HEK293 (cell line): ENCODE measurements at regions not wholly inside any gene's neighbourhood (a gene's known extent, or its start where the extent isn't known, plus 50 kb on each side); places are given as distances from the start of the nearest gene placed in this dataset.
"Not testable (repeated sequence)": the region's sequence is repeated elsewhere in the genome, so short reads cannot be mapped to it uniquely, and the experiment has no call there.

Source experiments
- KLF10 ChIP-seq: fragments of 450-650 bp; IDR thresholded peaks from 2 replicates; pipeline ENCODE4 v1.5.1; 2018; ENCODE audit warnings: missing biosample characterization, mild to moderate bottlenecking, missing genetic modification characterization
- ZBTB20 ChIP-seq: fragments of 450-650 bp; formaldehyde crosslinking; IDR thresholded peaks from 2 replicates; pipeline ENCODE4 v1.5.1; 2016; ENCODE audit warnings: missing biosample characterization, missing genetic modification characterization
- ZNF138 ChIP-seq: fragments of 450-650 bp; formaldehyde crosslinking; IDR thresholded peaks from 2 replicates; pipeline ENCODE4 v1.5.1; 2016; ENCODE audit warnings: missing biosample characterization, missing genetic modification characterization, borderline replicate concordance
- ZNF416 ChIP-seq: fragments of 450-650 bp; formaldehyde crosslinking; IDR thresholded peaks from 2 replicates; pipeline ENCODE4 v1.5.1; 2016; ENCODE audit warnings: missing biosample characterization, missing genetic modification characterization
- ZNF600 ChIP-seq: fragments of 450-650 bp; formaldehyde crosslinking; IDR thresholded peaks from 2 replicates; pipeline ENCODE4 v1.5.1; 2016; ENCODE audit warnings: missing biosample characterization, missing genetic modification characterization
- ZNF677 ChIP-seq: fragments of 450-650 bp; IDR thresholded peaks from 2 replicates; pipeline ENCODE4 v1.5.0; 2018; ENCODE audit warnings: missing biosample characterization, mild to moderate bottlenecking, missing genetic modification characterization, moderate library complexity
- ZNF776 ChIP-seq: fragments of 450-650 bp; formaldehyde crosslinking; IDR thresholded peaks from 2 replicates; pipeline ENCODE4 v1.5.0; 2017; ENCODE audit warnings: missing biosample characterization, missing genetic modification characterization, borderline replicate concordance
- ZNF791 ChIP-seq: fragments of 450-650 bp; formaldehyde crosslinking; IDR thresholded peaks from 2 replicates; pipeline ENCODE4 v1.5.1; 2016; ENCODE audit warnings: missing biosample characterization, missing genetic modification characterization
- TF ChIP-seq, protein P1 (sequence below): fragments of 450-650 bp; formaldehyde crosslinking; IDR thresholded peaks from 2 replicates; pipeline ENCODE4 v1.5.1; 2016; ENCODE audit warnings: missing biosample characterization, missing genetic modification characterization

DNA sequence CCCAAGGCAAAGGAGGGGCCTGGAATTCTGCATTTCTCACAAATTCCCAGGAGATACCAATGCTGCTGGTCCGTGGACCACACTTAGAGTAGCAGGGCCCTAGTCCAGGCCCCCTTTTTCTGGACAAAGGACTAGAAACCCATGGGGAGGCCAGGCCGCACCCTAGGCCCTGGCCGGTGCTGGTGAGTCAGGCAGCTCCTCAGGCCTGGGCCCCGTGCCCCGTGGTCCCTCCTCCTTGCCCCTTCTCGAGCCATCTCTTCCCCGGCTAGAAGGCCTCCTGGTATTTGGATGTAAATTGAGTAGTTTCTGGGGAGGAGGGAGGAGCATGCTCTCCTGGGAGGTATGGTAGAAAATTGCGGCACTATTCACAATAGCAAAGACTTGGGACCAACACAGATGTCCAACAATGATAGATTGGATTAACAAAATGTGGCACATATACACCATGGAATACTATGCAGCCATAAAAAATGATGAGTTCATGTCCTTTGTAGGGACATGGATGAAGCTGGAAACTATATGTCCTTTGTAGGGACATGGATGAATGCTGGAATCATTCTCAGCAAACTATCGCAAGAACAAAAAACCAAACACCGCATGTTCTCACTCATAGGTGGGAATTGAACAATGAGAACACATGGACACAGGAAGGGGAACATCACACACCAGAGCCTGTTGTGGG is 91.9 kb downstream of the KATNIP start:
- TF ChIP-seq ZNF600 (tag by site-specific recombination); ZNF791 (tag by site-specific recombination); ZBTB20; ZNF416 (tag by site-specific recombination); ZNF776 (tag by site-specific recombination); KLF10; ZNF138 (tag by site-specific recombination); ZNF677 (tag by site-specific recombination): not testable (repeated sequence)
- TF ChIP-seq, protein P1, sequence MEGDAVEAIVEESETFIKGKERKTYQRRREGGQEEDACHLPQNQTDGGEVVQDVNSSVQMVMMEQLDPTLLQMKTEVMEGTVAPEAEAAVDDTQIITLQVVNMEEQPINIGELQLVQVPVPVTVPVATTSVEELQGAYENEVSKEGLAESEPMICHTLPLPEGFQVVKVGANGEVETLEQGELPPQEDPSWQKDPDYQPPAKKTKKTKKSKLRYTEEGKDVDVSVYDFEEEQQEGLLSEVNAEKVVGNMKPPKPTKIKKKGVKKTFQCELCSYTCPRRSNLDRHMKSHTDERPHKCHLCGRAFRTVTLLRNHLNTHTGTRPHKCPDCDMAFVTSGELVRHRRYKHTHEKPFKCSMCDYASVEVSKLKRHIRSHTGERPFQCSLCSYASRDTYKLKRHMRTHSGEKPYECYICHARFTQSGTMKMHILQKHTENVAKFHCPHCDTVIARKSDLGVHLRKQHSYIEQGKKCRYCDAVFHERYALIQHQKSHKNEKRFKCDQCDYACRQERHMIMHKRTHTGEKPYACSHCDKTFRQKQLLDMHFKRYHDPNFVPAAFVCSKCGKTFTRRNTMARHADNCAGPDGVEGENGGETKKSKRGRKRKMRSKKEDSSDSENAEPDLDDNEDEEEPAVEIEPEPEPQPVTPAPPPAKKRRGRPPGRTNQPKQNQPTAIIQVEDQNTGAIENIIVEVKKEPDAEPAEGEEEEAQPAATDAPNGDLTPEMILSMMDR: not testable (repeated sequence)
